ENCODE measurements at regions not wholly inside any gene's neighbourhood (a gene's known extent, or its start where the extent isn't known, plus 50 kb on each side); places are given as distances from the start of the nearest gene placed in this dataset.

DNA sequence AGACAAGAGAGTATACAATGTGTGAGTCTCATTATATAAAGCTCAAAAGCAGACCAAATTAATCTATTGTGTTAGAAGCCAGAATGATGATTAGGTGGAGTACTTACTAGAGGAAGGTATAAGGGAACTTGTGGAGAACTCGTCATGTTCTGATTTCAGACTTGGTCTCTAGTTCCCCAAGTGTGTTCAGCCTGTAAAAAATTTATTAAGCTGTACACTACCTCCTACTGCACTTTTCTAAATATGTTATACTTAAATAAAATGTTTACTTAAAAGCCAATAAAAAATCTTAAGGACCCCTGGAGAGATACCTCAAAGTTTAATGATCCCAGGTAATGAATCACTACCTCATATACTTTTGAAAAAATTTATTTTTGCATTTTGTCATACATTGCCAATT, 130.4 kb upstream of the PLCB4 start:
- TF ChIP-seq, protein P1, sequence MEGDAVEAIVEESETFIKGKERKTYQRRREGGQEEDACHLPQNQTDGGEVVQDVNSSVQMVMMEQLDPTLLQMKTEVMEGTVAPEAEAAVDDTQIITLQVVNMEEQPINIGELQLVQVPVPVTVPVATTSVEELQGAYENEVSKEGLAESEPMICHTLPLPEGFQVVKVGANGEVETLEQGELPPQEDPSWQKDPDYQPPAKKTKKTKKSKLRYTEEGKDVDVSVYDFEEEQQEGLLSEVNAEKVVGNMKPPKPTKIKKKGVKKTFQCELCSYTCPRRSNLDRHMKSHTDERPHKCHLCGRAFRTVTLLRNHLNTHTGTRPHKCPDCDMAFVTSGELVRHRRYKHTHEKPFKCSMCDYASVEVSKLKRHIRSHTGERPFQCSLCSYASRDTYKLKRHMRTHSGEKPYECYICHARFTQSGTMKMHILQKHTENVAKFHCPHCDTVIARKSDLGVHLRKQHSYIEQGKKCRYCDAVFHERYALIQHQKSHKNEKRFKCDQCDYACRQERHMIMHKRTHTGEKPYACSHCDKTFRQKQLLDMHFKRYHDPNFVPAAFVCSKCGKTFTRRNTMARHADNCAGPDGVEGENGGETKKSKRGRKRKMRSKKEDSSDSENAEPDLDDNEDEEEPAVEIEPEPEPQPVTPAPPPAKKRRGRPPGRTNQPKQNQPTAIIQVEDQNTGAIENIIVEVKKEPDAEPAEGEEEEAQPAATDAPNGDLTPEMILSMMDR (IDR thresholded peaks at IDR 0.05), result no peak
- no peak for TF ChIP-seq POLR2AphosphoS5 (IDR thresholded peaks at IDR 0.05)
- TF ChIP-seq EP300 (IDR thresholded peaks at IDR 0.05), result no peak
- no peak for TF ChIP-seq POLR2A (IDR thresholded peaks at IDR 0.05; ENCODE audit: low read depth)

Measured in esophagus muscularis mucosa (tissue), 4 donors.